ENCODE measurements at regions not wholly inside any gene's neighbourhood (a gene's known extent, or its start where the extent isn't known, plus 50 kb on each side); places are given as distances from the start of the nearest gene placed in this dataset.

- H3K27ac ChIP-seq, result no peak overlapping the region
- no peaks in the 10 kb centered on the region for H3K4me1 ChIP-seq (ENCODE audit: control insufficient read depth in 1 of 2, low read depth in 2 of 2)
- ATAC-seq (ENCODE audit: insufficient number of reproducible peaks, low FRiP score, low read depth), result no peak
- no peaks in the 10 kb centered on the region for H3K9me3 ChIP-seq
- no peak for TF ChIP-seq CTCF (IDR thresholded peaks at IDR 0.05)
- DNase-seq (ENCODE audit: low spot score), result no peak
- no peaks in the 10 kb centered on the region for H3K36me3 ChIP-seq
- H3K4me3 ChIP-seq, result no peak overlapping the region
- H3K27me3 ChIP-seq (replicated peaks; ENCODE audit: insufficient read depth), result no peaks in the 10 kb centered on the region
These were observed 368.9 kb downstream of the AACS start for GRCh38 chr12:125434131-125434530.

GRCh38 chr12:125434936-125435443, 369.8 kb downstream of the AACS start:
- TF ChIP-seq CTCF (IDR thresholded peaks at IDR 0.05), result no peak
- H3K4me3 ChIP-seq, result no peak overlapping the region
- no peaks in the 10 kb centered on the region for H3K36me3 ChIP-seq
- no peaks in the 10 kb centered on the region for H3K4me1 ChIP-seq (ENCODE audit: control insufficient read depth in 1 of 2, low read depth in 2 of 2)
- no peak for ATAC-seq (ENCODE audit: insufficient number of reproducible peaks, low FRiP score, low read depth)
- H3K27me3 ChIP-seq (replicated peaks; ENCODE audit: insufficient read depth), result no peaks in the 10 kb centered on the region
- no peaks in the 10 kb centered on the region for H3K9me3 ChIP-seq
- DNase-seq (ENCODE audit: low spot score), result no peak
- no peak overlapping the region for H3K27ac ChIP-seq

- Histone ChIP-seq H3K4me3 (no peak overlapping the region), H3K27me3 (replicated peaks; ENCODE audit: insufficient read depth) (no peaks in the 10 kb centered on the region), H3K27ac (no peak overlapping the region), H3K9me3 (no peaks in the 10 kb centered on the region), H3K4me1 (ENCODE audit: control insufficient read depth in 1 of 2, low read depth in 2 of 2) (no peaks in the 10 kb centered on the region), H3K36me3 (no peaks in the 10 kb centered on the region)
- ATAC-seq (ENCODE audit: insufficient number of reproducible peaks, low FRiP score, low read depth) (no peak), DNase-seq (ENCODE audit: low spot score) (no peak)
- TF ChIP-seq CTCF (IDR thresholded peaks at IDR 0.05), result no peak
These were observed 370.6 kb downstream of the AACS start for GRCh38 chr12:125435871-125436270.

GRCh38 chr12:125436686-125437085, 371.5 kb downstream of the AACS start:
- DNase-seq (ENCODE audit: low spot score), result no peak
- ATAC-seq (ENCODE audit: insufficient number of reproducible peaks, low FRiP score, low read depth), result no peak

GRCh38 chr12:125440399-125440798, 375.2 kb downstream of the AACS start:
- no peaks in the 10 kb centered on the region for H3K9me3 ChIP-seq
- no peaks in the 10 kb centered on the region for H3K4me1 ChIP-seq (ENCODE audit: control insufficient read depth in 1 of 2, low read depth in 2 of 2)
- no peak for TF ChIP-seq CTCF (IDR thresholded peaks at IDR 0.05)
- DNase-seq (ENCODE audit: low spot score), result no peak
- H3K4me3 ChIP-seq, result no peak overlapping the region
- no peaks in the 10 kb centered on the region for H3K27me3 ChIP-seq (replicated peaks; ENCODE audit: insufficient read depth)
- no peaks in the 10 kb centered on the region for H3K36me3 ChIP-seq
- H3K27ac ChIP-seq, result no peak overlapping the region
- no peak for ATAC-seq (ENCODE audit: insufficient number of reproducible peaks, low FRiP score, low read depth)

More at GRCh38 chr12:125436686-125437085, 371.5 kb downstream of the AACS start:
- Histone ChIP-seq H3K4me1 (ENCODE audit: control insufficient read depth in 1 of 2, low read depth in 2 of 2) (no peaks in the 10 kb centered on the region), H3K27ac (no peak overlapping the region), H3K4me3 (no peak overlapping the region), H3K36me3 (no peaks in the 10 kb centered on the region), H3K9me3 (no peaks in the 10 kb centered on the region), H3K27me3 (replicated peaks; ENCODE audit: insufficient read depth) (no peaks in the 10 kb centered on the region)
- no peak for TF ChIP-seq CTCF (IDR thresholded peaks at IDR 0.05)
